ENCODE measurements at regions not wholly inside any gene's neighbourhood (a gene's known extent, or its start where the extent isn't known, plus 50 kb on each side); places are given as distances from the start of the nearest gene placed in this dataset.

GRCh38 chr13:47218611-47219010 is 321.8 kb upstream of the HTR2A start:
- TF ChIP-seq EZH2 (IDR thresholded peaks at IDR 0.05; ENCODE audit: low read length) = no peak
- no peak for TF ChIP-seq CTCF (optimal IDR thresholded peaks at IDR 0.05 in 1 of 3, IDR thresholded peaks at IDR 0.05 in 1 of 3, conservative IDR thresholded peaks at IDR 0.05 in 1 of 3; ENCODE audit: extremely low read depth in 1 of 3, insufficient read depth in 2 of 3, low read length in 3 of 3)
